Epithelial cell of esophagus (primary cell): ENCODE measurements at regions not wholly inside any gene's neighbourhood (a gene's known extent, or its start where the extent isn't known, plus 50 kb on each side); places are given as distances from the start of the nearest gene placed in this dataset.

Experiments
- DNase-seq: peaks from one replicate; pipeline ENCODE4 v3.0.0; 2010; ENCODE audit warnings: low read depth
- H3K4me3 ChIP-seq: 2 replicates; pipeline ENCODE4 v1.5.1; 2011; ENCODE audit warnings: mild to moderate bottlenecking, low read length, control low read depth
- TF ChIP-seq, protein P1 (sequence below): IDR thresholded peaks from 2 replicates; pipeline ENCODE4 v1.5.1; 2011; ENCODE audit warnings: low read depth, mild to moderate bottlenecking, low read length, control low read depth, inconsistent platforms; ENCODE audit not compliant: insufficient read depth; ENCODE audit errors: missing control alignments

DNA sequence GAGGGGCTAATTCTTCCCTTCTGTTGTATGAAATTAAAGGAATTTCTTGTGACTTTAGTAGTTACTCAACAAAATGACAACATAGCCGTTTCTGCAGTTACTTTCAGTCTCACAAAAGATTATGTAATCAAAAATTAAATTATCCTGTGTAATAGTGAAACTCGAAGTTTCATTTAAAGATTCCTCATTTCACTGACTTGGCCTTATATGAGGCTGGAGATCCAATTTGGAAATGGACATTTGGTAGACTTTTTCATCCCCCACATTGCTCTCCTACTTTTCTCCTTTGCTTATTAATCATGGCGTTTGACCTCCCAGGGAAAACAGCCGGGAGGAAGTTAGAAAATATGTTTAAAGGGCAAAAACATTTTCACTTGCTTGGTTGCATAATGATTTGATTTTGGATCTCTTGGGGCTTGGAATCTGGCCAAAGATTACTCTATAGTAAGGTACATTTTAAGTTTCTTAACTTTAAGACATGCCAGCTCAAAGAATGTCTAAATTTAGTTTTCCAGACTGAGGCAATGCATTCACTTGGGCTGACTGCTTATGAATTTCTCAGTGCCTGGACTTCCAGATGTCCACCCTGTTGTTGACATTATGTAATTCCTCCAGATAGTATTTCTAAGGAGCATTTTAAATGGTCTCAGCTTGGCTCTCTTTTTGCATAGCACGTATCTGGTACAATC is 1364.9 kb upstream of the MIR17HG start:
- DNase-seq: peak; percentile 36
- no peak overlapping the region for H3K4me3 ChIP-seq
- TF ChIP-seq, protein P1, sequence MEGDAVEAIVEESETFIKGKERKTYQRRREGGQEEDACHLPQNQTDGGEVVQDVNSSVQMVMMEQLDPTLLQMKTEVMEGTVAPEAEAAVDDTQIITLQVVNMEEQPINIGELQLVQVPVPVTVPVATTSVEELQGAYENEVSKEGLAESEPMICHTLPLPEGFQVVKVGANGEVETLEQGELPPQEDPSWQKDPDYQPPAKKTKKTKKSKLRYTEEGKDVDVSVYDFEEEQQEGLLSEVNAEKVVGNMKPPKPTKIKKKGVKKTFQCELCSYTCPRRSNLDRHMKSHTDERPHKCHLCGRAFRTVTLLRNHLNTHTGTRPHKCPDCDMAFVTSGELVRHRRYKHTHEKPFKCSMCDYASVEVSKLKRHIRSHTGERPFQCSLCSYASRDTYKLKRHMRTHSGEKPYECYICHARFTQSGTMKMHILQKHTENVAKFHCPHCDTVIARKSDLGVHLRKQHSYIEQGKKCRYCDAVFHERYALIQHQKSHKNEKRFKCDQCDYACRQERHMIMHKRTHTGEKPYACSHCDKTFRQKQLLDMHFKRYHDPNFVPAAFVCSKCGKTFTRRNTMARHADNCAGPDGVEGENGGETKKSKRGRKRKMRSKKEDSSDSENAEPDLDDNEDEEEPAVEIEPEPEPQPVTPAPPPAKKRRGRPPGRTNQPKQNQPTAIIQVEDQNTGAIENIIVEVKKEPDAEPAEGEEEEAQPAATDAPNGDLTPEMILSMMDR: no peak

GRCh38 chr13:89988206-89988605 is 1359.3 kb upstream of the MIR17HG start:
- TF ChIP-seq, protein P1: no peak
- no peak for DNase-seq
- H3K4me3 ChIP-seq: no peak overlapping the region

- TF ChIP-seq, protein P1: no peak
- DNase-seq: no peak
These were observed 1343.9 kb upstream of the MIR17HG start for GRCh38 chr13:90003566-90003965.

DNA sequence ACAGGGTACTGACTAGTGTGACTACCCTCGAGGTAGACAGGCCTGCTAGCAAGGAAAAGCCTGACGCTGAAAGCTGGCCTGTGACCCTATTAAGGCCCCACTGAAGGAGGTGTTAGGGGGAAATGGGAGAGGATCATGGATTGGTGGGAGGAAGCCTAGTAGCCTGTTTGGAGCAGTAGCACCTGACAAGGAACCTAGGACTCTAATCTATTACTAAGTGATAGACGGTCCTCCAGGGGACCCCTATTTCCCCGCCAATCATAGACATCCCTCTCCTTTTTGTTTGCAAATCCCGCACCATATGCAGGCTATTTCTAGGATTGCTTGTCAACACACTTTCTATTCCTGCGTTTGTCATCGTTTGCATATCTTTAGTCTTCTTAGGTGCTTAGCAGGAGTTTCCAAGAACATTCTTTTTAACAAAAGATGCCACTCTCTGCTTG is 1338.8 kb upstream of the MIR17HG start:
- TF ChIP-seq, protein P1: no peak
- no peak overlapping the region for H3K4me3 ChIP-seq
- DNase-seq: no peak

More at GRCh38 chr13:90003566-90003965, 1343.9 kb upstream of the MIR17HG start:
- H3K4me3 ChIP-seq: no peak overlapping the region

DNA sequence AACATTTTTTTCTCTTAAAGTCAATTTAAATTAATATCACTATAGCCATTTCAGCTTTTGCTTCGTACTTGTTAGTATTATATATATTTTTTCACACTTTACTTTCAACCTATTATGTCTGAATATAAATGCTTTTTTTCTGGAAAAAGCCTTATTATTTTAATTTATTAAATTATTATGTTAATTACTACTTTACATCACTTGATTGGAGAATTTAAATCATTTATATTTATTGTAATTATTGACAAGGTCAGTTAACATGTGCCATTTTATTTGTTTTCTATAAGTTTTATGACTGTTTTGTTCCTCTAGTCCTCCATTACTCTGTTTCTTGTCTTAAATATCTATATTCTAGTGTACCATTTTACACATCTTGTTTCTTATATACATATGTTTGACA is 1333.4 kb upstream of the MIR17HG start:
- DNase-seq: no peak
- H3K4me3 ChIP-seq: no peak overlapping the region
- TF ChIP-seq, protein P1: no peak

DNA sequence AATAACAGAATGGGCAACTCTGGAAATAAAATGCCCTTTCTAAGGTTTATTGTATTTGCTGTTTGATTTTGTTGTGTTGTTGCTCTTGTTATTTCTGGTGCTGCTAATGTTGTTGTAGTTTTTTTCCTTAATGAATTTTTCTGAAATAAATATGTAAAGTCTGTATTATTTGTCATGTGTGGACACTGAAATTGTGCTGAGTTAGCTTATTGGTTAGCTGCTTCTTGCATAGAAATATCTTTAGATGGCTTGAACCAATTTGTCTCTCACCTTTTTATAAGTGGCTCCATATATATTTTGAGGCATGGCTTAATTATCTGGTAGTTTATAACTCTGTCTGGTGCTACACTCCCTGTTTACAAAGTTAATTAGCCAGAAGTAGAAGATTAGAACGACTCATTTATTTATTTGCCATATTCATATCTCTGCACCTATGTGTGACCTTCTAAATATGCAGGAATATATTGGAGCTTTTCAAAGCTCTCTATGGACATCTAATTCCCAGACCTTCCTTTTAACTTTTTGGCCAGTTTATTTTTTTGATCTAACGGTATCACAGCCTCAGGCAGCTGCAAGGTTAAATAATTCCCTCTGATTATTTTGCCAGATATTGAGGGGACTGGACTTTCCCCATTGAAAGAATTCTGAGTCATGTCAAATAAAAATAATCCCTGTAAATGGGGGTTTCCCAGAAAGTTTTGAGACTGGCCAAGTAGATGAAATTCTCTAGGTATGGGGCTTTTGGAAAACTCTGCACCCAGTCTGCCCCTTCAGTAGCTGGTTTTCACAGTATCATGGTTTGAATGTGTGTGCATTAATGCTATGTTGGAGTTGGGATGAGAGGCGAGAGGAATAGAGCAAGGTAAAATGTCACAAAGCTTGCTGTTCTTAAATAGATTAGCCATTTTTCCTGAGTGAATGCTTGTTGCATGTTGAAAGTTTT is 1331.7 kb upstream of the MIR17HG start:
- no peak overlapping the region for H3K4me3 ChIP-seq
- DNase-seq: no peak
- TF ChIP-seq, protein P1: no peak
